ENCODE measurements at regions not wholly inside any gene's neighbourhood (a gene's known extent, or its start where the extent isn't known, plus 50 kb on each side); places are given as distances from the start of the nearest gene placed in this dataset.

GRCh38 chr5:117212866-117213265 lies 638.2 kb upstream of the SEMA6A start:
- DNase-seq (ENCODE audit: low read depth): no peak

GRCh38 chr5:117210796-117211195 lies 636.2 kb upstream of the SEMA6A start:
- DNase-seq (ENCODE audit: low read depth): no peak

- DNase-seq (ENCODE audit: low read depth): no peak
Observed at GRCh38 chr5:117209479-117209878, 634.9 kb upstream of the SEMA6A start.

DNA sequence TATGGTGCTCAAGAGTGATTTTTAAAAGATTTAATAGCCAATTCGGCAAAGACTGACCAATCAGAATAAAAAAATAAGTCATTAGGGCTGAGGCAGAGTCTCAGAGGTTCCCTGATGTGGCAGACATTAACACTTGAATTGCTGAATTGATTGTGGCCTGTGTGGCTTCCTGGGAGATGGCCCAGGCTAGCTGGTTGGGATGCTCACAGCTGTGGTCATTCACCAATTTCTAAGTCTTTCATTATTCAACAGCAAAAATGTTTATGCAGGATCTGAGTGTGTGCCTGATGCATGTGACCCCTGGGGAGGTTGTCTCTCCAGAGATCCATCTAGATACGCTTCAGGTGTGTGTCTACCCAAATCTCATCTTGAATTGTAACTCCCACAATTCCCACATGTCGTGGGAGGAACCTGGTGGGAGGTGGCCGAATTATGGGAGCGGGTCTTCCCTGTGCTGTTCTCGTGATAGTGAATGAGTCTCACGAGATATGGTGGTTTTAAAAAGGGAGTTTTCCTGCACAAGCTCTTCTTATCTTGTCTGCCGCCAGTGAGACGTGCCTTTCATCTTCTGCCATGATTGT lies 632.6 kb upstream of the SEMA6A start:
- DNase-seq (ENCODE audit: low read depth): no peak

DNA sequence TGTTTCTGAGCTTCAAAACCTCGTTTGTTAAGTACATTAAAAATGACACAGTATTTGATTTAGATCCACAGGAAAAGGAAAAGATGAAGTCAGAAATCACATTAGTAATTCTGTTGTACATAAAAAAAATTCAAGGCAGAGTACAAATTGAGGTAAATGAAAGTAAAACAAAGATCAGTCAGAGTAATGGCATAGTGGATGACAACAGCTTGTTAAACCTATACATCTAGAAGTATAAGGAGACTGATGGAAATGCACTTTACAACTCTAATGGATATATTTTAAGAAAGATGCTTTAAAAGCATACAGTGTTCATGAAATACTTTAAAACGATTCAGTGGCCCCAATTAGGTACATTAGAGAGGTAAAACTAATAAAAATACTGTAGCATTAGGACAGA lies 631.3 kb upstream of the SEMA6A start:
- DNase-seq (ENCODE audit: low read depth): no peak

GRCh38 chr5:117204926-117205869 lies 630.6 kb upstream of the SEMA6A start:
- DNase-seq (ENCODE audit: low read depth): no peak

DNA sequence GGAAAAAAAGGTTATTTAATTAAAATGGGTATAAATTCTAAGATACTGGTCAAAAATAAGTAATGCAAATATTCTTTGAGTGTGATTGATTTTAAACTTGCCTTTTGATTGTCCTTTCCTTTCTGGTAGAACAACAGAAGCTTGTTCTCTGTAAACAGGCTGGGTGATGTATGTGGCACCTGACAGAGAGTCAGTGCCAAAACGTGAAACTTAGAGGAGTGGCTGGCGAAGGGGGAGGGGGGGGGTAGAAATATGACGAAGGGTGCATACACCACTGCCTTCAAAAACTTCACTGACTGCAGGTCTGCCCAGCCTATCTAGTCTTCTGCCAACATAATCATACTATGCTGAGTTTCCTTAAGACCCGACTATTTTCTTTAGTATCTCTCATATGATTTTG lies 629.8 kb upstream of the SEMA6A start:
- DNase-seq (ENCODE audit: low read depth): no peak

DNA sequence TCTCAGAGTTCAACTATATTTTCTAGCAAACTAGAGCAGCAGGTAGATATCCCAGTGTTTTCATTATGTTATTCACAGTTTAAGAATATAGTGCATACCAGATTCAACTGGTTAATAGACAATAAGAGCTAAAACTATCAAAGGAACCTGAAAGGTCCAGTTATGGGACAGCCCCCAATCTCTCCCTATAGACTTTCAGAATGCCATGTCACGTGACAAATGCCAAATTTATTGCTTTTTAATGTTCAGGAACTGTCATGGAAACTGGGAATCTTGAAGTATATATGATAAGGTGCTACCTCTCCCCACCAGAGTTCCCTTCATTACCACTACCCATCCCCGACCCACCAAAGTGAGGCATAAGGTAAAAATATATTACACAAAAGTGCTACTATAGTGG lies 629.0 kb upstream of the SEMA6A start:
- no peak for DNase-seq (ENCODE audit: low read depth)

GRCh38 chr5:117201001-117201400 lies 626.4 kb upstream of the SEMA6A start:
- DNase-seq (ENCODE audit: low read depth): no peak

DNA sequence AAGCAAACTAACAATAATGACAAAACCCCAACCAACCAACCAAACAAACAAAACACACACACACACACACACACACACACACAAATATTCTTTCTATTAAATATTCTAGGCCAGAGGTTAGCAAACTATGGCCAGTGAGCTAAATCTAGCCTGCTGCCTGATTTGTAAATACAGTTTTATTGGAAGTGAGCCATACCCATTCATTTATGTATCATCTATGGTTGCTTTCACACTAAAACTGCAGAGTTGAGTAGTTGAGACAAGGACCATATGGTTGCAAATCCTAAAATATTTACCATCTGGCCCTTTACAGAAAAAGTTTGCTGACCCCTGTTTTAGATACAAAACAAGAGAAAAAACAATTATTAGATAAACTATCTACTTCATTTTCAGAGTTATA lies 620.5 kb upstream of the SEMA6A start:
- DNase-seq (ENCODE audit: low read depth): no peak

GRCh38 chr5:117191251-117191650 lies 616.6 kb upstream of the SEMA6A start:
- no peak for DNase-seq (ENCODE audit: low read depth)

DNA sequence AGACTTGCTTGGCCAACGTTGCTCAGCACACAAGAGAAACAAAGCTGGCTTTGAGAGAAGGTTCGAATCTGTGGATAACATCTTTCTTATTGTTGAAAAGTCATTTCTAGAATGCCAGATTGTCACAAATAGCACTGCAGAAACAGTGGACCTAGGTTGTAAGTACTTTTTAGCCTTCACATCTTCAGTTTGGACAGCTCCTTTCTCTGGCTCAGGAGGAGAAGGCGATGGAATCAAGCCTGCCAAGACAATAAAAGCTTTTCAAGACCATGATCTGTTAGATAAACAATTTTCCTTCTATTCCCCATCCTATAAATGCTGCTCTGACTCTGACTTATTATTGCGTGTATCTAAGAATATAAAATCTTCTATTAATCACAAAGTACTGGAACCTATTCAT lies 615.2 kb upstream of the SEMA6A start:
- no peak for DNase-seq (ENCODE audit: low read depth)

- DNase-seq (ENCODE audit: low read depth): no peak
Observed at GRCh38 chr5:117188211-117188610, 613.6 kb upstream of the SEMA6A start.

DNA sequence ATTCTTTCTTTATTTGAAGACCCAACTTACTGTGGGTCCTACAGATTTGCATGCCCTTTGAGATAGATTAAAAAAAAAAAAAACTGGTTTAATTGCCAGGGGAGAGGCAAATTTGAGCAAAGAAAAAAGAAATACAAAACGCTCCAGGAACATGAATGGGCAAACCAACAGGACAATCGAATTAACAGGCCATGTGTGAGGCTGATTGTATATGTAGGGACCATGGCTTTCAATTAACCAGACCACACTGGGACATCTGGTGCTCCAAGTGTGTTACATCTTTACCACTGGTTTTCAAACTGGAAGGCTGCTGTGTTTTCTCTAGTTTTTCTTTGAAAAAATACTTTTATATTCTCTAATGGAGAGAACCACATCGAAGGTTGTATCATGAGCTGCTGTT lies 612.1 kb upstream of the SEMA6A start:
- DNase-seq (ENCODE audit: low read depth): no peak

- DNase-seq (ENCODE audit: low read depth): no peak
Observed at GRCh38 chr5:117183326-117183725, 608.7 kb upstream of the SEMA6A start.

- no peak for DNase-seq (ENCODE audit: low read depth)
Observed at GRCh38 chr5:117182104-117182503, 607.5 kb upstream of the SEMA6A start.

DNA sequence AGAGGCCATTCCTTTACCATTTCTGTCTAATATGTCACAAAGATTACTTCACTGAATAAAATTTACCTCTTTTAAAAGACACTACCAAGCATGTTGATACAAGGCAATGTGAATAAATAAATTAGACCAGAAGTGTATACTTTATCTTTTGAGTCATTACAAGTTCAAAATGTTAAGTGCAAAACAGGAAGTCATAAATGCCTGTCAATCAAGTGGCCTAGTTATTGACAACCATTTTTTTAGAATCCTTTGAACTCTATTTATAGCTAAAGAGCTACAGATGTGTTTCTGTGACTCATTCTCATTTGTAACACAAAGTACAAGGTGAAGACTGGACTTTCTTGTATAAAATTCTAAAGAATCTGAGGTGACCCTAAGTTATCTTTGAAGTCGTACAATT lies 602.7 kb upstream of the SEMA6A start:
- no peak for DNase-seq (ENCODE audit: low read depth)

DNA sequence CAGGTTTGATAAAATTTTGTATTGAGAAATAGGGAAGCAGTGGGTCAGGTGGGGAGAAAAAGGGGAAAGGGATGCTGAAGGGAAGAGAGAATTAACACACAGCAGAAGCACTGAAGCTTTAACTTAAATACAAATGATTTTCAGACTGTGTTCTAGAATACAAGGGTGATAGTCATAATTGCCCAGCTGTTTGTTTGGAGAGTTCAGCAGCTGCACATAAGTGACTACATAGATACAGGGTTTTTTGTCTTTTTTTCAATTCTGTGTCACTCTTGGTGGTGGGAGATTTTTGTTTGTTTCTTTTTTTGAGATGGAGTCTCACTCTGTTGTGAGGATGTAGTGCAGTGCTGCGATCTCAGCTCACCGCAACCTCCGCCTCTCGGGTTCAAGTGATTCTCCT lies 590.4 kb upstream of the SEMA6A start:
- DNase-seq (ENCODE audit: low read depth): no peak

DNA sequence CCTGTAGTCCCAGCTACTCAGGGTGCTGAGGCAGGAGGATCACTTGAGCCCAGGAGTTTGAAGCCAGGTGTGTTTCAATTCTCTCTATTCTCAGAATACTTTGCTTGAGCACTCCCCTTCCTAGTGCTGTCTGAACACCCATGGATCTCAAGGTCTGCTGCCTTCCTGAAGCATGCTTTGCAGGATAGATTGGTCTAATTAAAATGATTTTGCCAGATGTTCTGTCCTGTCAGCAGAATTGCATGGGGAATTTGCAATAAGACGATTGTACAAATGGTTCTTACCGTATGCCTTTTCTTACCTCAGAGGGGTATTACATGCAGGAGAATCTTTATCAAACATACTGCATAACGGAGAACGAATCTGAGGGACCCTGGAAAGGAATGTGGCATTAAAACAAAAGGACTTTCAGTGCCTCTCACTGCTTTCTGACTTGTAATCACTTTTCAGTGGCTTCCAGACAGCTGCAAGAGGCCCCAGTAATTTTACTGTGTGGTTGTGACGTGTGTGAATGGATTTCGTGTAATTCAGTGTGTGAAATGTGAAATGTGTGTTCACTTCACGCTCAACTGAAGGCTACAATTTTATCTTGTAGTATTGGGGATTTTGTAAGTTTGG lies 587.2 kb upstream of the SEMA6A start:
- DNase-seq (ENCODE audit: low read depth): no peak

DNA sequence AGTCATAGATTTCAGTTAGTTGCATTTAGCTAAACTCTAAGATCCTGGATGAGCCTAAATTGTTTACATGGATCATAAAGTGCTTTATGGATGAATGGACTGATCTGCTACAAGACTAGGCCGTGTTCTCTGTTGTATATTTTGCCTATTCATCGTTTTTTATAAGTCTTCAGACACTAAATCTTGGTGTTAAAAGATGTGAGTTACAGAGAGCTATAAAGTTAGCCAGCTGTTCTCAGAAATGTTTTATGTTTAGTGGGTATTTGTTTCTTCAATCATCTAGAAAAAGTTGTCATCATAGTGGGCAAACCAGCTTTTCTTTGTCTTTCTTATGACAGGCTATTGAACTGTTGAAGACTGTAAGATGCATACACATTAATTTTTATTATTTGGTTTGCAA lies 585.8 kb upstream of the SEMA6A start:
- no peak for DNase-seq (ENCODE audit: low read depth)

- DNase-seq (ENCODE audit: low read depth): no peak
Observed at GRCh38 chr5:117149312-117149711, 574.7 kb upstream of the SEMA6A start.

DNA sequence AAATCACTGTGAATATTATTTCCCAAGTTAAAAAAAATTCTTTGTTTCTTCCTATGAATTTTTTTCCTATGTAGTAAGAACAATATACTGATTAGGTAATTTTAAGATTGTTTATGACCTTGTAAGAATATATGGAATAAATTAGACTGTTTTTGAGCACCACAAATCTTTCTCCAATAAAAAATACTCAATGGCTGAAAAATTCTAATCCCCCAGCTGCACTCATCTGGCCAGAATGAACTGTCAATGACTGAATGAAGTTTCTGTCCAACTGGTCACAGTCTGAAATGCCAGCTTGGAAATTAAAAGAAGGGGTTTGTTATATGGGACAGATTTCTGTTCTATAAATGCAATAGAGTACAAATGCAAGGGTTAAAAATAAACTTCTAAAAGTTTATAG lies 569.5 kb upstream of the SEMA6A start:
- no peak for DNase-seq (ENCODE audit: low read depth)

DNA sequence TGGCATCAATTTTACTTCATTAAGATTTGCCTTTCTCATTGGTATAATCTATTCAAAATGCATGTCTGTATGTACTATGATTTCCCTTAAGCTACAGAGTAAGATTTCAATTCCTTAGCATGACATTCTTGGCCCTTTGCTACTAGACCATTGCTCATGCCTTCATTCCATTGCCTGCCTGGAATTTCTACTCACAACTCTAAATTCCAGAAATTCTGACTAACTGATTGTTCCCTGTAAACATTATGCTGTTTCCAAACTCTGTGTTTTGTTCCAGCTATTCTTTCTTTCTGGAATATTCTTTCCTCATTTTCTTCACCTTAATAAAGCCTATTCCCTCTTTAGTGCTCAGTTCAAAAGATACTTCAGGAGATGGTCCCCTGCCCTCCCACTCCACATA lies 568.8 kb upstream of the SEMA6A start:
- no peak for DNase-seq (ENCODE audit: low read depth)
